PC-3 (cell line): ENCODE measurements at regions not wholly inside any gene's neighbourhood (a gene's known extent, or its start where the extent isn't known, plus 50 kb on each side); places are given as distances from the start of the nearest gene placed in this dataset.

Source experiments
- EZH2phosphoT487 ChIP-seq: fragments of 300-600 bp; sonication (generic); IDR thresholded peaks from 2 replicates; pipeline ENCODE4 v1.6.1; 2018; ENCODE audit warnings: mild to moderate bottlenecking, antibody characterized with exemption, low read length, borderline replicate concordance
- TF ChIP-seq, protein P1 (sequence below): fragments of 300-600 bp; sonication (generic); conservative IDR thresholded peaks from 2 replicates; pipeline ENCODE4 v1.5.1; 2017; ENCODE audit warnings: antibody characterized with exemption, low read depth, mild to moderate bottlenecking, low read length

DNA sequence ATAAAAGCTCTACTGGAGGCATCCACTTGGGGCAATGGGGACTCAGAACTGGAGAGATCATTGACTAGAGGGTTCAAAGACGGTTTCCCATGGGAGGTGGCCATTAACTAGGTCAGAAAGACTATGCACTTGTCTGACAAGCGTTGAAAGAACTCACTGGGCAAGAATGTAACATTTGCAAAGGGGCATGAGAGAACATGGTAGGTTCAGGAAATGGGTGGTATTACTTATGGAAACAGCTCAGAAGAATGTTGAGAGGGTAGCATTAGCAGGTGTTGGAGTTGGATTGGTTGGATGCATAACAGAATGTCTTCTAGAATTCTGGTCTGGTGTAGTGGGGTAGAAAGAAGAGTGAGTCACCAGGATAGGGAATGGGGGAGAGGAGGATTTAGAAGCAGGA, 119.1 kb upstream of the CDCA7L start:
- no peak for TF ChIP-seq EZH2phosphoT487
- TF ChIP-seq, protein P1, sequence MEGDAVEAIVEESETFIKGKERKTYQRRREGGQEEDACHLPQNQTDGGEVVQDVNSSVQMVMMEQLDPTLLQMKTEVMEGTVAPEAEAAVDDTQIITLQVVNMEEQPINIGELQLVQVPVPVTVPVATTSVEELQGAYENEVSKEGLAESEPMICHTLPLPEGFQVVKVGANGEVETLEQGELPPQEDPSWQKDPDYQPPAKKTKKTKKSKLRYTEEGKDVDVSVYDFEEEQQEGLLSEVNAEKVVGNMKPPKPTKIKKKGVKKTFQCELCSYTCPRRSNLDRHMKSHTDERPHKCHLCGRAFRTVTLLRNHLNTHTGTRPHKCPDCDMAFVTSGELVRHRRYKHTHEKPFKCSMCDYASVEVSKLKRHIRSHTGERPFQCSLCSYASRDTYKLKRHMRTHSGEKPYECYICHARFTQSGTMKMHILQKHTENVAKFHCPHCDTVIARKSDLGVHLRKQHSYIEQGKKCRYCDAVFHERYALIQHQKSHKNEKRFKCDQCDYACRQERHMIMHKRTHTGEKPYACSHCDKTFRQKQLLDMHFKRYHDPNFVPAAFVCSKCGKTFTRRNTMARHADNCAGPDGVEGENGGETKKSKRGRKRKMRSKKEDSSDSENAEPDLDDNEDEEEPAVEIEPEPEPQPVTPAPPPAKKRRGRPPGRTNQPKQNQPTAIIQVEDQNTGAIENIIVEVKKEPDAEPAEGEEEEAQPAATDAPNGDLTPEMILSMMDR: no peak
